CD8-positive, alpha-beta memory T cell (primary cell): ENCODE measurements at regions not wholly inside any gene's neighbourhood (a gene's known extent, or its start where the extent isn't known, plus 50 kb on each side); places are given as distances from the start of the nearest gene placed in this dataset.

ENCODE experiments used
- CTCF ChIA-PET: fragments of 350-600 bp; sonication (Branson Sonifier 250); formaldehyde crosslinking; loops from one replicate; lab custom pipeline; 2021; ENCODE audit warnings: antibody characterized with exemption; lab: Charles Lee
- POLR2A ChIA-PET: fragments of 350-600 bp; sonication (Branson Sonifier 250); formaldehyde crosslinking; loops from one replicate; lab custom pipeline; 2021; ENCODE audit warnings: antibody characterized with exemption; lab: Charles Lee
- DNase-seq, 5 donors: peaks; one replicate each; pipeline versions ENCODE4 v3.0.0 to v3.0.0-alpha.2; 2020 to 2022; ENCODE audit warnings: mixed read lengths in 1 of 5
- H3K27ac ChIP-seq: one replicate; pipeline ENCODE4 v1.7.0; 2013; ENCODE audit warnings: low read depth, mild to moderate bottlenecking, low read length, moderate library complexity
- H3K27me3 ChIP-seq: 2 replicates; pipeline ENCODE4 v1.7.0; 2013; ENCODE audit warnings: low read length, mild to moderate bottlenecking; ENCODE audit not compliant: insufficient read depth, poor library complexity, severe bottlenecking
- H3K36me3 ChIP-seq: 2 replicates; pipeline ENCODE4 v1.7.0; 2013; ENCODE audit warnings: mild to moderate bottlenecking, low read length, moderate library complexity; ENCODE audit not compliant: insufficient read depth
- H3K4me1 ChIP-seq: 2 replicates; pipeline ENCODE4 v1.7.0; 2013; ENCODE audit warnings: mild to moderate bottlenecking, low read length, moderate library complexity; ENCODE audit not compliant: insufficient read depth
- H3K4me3 ChIP-seq: 2 replicates; pipeline ENCODE4 v1.7.0; 2013; ENCODE audit warnings: mild to moderate bottlenecking, low read length
- H3K9me3 ChIP-seq: 2 replicates; pipeline ENCODE4 v1.7.0; 2013; ENCODE audit warnings: mild to moderate bottlenecking, low read length
- H3K27ac Mint-ChIP-seq, 8 donors: one replicate each; pipeline ENCODE4 v1.8.0; 2020 to 2021; ENCODE audit warnings: mixed read lengths in 8 of 8, mild to moderate bottlenecking in 6 of 8, inconsistent platforms in 3 of 8, moderate library complexity in 3 of 8
- H3K27me3 Mint-ChIP-seq, 2 donors: one replicate each; pipeline ENCODE4 v1.8.0; 2020 to 2021; ENCODE audit warnings: mixed read lengths in 2 of 2, mild to moderate bottlenecking in 1 of 2, moderate library complexity in 1 of 2
- H3K36me3 Mint-ChIP-seq, 3 donors: one replicate each; pipeline ENCODE4 v1.8.0; 2020 to 2021; ENCODE audit warnings: mixed read lengths in 3 of 3, inconsistent platforms in 1 of 3, mild to moderate bottlenecking in 1 of 3
- H3K4me1 Mint-ChIP-seq, 3 donors: one replicate each; pipeline ENCODE4 v1.8.0; 2020 to 2021; ENCODE audit warnings: mixed read lengths in 3 of 3, inconsistent platforms in 1 of 3, mild to moderate bottlenecking in 1 of 3
- H3K4me3 Mint-ChIP-seq, 7 donors: one replicate each; pipeline ENCODE4 v1.8.0; 2020 to 2021; ENCODE audit warnings: mixed read lengths in 7 of 7, mild to moderate bottlenecking in 6 of 7, moderate library complexity in 4 of 7, inconsistent platforms in 2 of 7
- H3K9me3 Mint-ChIP-seq, 5 donors: one replicate each; pipeline ENCODE4 v1.8.0; 2020 to 2022; ENCODE audit warnings: mixed read lengths in 5 of 5, mild to moderate bottlenecking in 3 of 5, moderate library complexity in 2 of 5, inconsistent platforms in 1 of 5

- H3K9me3 ChIP-seq = no peaks in the 10 kb centered on the region
- H3K4me1 ChIP-seq = no peaks in the 10 kb centered on the region
- H3K36me3 ChIP-seq = no peaks in the 10 kb centered on the region
- Mint-ChIP-seq H3K4me3 (no peak overlapping the region), H3K36me3 (no peaks in the 10 kb centered on the region), H3K9me3 (peaks cover 0 to 5% (median 0%) of the 10 kb centered on the region in 5 donors), H3K27me3 (peaks cover 5 to 20% of the 10 kb centered on the region in 2 donors), H3K27ac (no peak overlapping the region), H3K4me1 (no peaks in the 10 kb centered on the region)
- H3K27me3 ChIP-seq = no peaks in the 10 kb centered on the region
- H3K4me3 ChIP-seq = no peak overlapping the region
- no peak for DNase-seq
- no peak overlapping the region for H3K27ac ChIP-seq
- ChIA-PET POLR2A (no interaction called here), CTCF (no interaction called here)
These were observed 51.6 kb upstream of the CCBE1 start for GRCh38 chr18:59748628-59749360.
